Vagina (tissue), 2 donors: ENCODE measurements at regions not wholly inside any gene's neighbourhood (a gene's known extent, or its start where the extent isn't known, plus 50 kb on each side); places are given as distances from the start of the nearest gene placed in this dataset.
"Not testable (repeated sequence)": the region's sequence is repeated elsewhere in the genome, so short reads cannot be mapped to it uniquely, and the experiment has no call there.

Experiments
- DNase-seq, 2 donors: peaks; one replicate each; pipeline ENCODE4 v3.0.0-alpha.2; 2017; ENCODE audit errors: extremely low spot score in 2 of 2
- H3K27ac ChIP-seq: fragments of 200-600 bp; sonication (generic); one replicate; pipeline ENCODE4 v1.5.1; 2019
- H3K27me3 ChIP-seq: fragments of 200-600 bp; sonication (generic); one replicate; pipeline ENCODE4 v1.5.1; 2019
- H3K36me3 ChIP-seq, 2 donors: fragments of 200-600 bp; sonication (generic); one replicate each; pipeline ENCODE4 v1.5.1; 2017 to 2019
- H3K4me1 ChIP-seq: fragments of 200-600 bp; sonication (generic); one replicate; pipeline ENCODE4 v1.5.1; 2019
- H3K4me3 ChIP-seq, 2 donors: fragments of 200-600 bp; sonication (generic); 1 replicate in 1 of 2; 2 replicates in 1 of 2; pipeline ENCODE4 v1.5.1; 2016 to 2019
- H3K9me3 ChIP-seq: fragments of 200-600 bp; sonication (generic); one replicate; pipeline ENCODE4 v1.5.1; 2019
- POLR2A ChIP-seq, 2 donors: fragments of 450-650 bp; IDR thresholded peaks; one replicate each; pipeline ENCODE4 v1.6.1; 2017; ENCODE audit warnings: antibody characterized with exemption in 2 of 2, mild to moderate bottlenecking in 2 of 2, moderate library complexity in 2 of 2
- POLR2AphosphoS5 ChIP-seq, 2 donors: sonication (generic); formaldehyde crosslinking; IDR thresholded peaks; one replicate each; pipeline ENCODE4 v1.9.0; 2017; ENCODE audit warnings: antibody characterized with exemption in 2 of 2, mild to moderate bottlenecking in 2 of 2, low read depth in 1 of 2; ENCODE audit not compliant: insufficient read depth in 1 of 2
- intact Hi-C: fragments of 100-400 bp; cut with DNase I; formaldehyde crosslinking; loops from one replicate; pipeline ENCODE4 v1.15.1; 2023
- TF ChIP-seq, protein P1 (sequence below), 3 experiments: fragments of 450-650 bp in 2 of 3; fragments of 200-600 bp in 1 of 3; sonication (generic) in 1 of 3; IDR thresholded peaks; one replicate each; pipeline ENCODE4 v1.5.1; 2017 to 2019; ENCODE audit warnings: antibody characterized with exemption in 3 of 3, mild to moderate bottlenecking in 2 of 3, moderate library complexity in 2 of 3

DNA sequence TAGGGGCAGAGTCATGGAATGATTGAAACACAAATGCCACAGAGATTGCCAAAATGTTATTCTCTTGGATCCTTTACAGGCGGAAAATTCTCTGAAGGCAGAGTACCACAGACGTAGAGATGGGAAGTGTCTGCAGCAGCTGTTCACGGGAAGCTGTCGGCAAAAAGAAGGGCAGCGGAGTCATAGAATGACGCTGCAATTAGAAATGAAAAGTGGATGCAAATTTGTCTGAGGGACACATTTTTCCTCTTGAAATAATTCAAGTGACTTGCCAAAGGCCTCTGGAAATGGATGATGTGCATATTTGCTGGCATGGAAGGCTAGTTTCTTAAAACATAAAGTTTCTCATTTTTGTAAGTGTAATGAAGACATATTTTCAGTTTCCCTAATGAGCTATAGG, 77.5 kb upstream of the PLD5 start:
- no peaks in the 10 kb centered on the region for H3K27me3 ChIP-seq
- intact Hi-C loops = no loop called here
- DNase-seq = no peak
- H3K36me3 ChIP-seq = no peaks in the 10 kb centered on the region
- H3K27ac ChIP-seq = no peak overlapping the region
- H3K4me3 ChIP-seq = no peak overlapping the region
- no peaks in the 10 kb centered on the region for H3K9me3 ChIP-seq
- H3K4me1 ChIP-seq = no peaks in the 10 kb centered on the region
- TF ChIP-seq, protein P1, sequence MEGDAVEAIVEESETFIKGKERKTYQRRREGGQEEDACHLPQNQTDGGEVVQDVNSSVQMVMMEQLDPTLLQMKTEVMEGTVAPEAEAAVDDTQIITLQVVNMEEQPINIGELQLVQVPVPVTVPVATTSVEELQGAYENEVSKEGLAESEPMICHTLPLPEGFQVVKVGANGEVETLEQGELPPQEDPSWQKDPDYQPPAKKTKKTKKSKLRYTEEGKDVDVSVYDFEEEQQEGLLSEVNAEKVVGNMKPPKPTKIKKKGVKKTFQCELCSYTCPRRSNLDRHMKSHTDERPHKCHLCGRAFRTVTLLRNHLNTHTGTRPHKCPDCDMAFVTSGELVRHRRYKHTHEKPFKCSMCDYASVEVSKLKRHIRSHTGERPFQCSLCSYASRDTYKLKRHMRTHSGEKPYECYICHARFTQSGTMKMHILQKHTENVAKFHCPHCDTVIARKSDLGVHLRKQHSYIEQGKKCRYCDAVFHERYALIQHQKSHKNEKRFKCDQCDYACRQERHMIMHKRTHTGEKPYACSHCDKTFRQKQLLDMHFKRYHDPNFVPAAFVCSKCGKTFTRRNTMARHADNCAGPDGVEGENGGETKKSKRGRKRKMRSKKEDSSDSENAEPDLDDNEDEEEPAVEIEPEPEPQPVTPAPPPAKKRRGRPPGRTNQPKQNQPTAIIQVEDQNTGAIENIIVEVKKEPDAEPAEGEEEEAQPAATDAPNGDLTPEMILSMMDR (IDR thresholded peaks at IDR 0.05) = no peak
- TF ChIP-seq POLR2AphosphoS5 (IDR thresholded peaks at IDR 0.05; ENCODE audit: insufficient read depth in 1 of 2, low read depth in 1 of 2) = no peak
- no peak for TF ChIP-seq POLR2A (IDR thresholded peaks at IDR 0.05)

DNA sequence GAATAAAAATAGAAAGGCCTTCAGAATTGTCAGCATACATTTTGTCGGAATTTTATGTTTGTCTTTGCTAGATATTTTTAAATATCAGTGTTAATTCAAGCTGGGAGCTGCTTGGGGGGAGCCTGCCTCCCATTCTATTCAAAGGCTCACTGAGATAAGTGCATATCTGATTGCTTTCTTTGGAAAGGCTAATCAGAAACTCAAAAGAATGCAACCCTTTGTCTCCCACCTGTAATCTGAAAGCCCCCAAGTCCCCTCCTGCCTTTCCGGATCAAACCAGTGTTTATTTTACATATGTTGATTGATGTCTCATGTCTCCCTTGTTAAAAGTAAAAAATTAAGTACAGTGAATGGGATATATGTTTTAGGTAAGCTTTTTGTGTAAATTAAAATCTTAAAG, 69.3 kb upstream of the PLD5 start:
- H3K4me1 ChIP-seq, H3K27me3 ChIP-seq, intact Hi-C loops, H3K4me3 ChIP-seq, H3K27ac ChIP-seq, H3K9me3 ChIP-seq, H3K36me3 ChIP-seq, DNase-seq: not testable (repeated sequence)

DNA sequence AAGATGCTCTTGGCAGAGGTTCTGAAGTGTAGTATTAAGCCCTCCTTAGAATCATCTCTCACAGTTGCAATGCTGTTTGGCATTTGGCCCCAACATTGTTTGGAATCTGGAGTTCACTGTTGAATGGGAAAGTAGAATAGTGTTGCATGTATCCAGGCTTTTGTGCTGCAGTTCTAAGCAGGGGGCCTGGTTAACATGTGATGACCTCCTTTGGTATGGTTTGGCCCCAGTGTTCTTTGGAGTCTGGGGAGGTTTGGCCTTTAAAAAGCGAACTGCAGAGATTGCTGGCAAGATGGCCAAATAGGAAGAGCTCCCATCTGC, 61.8 kb upstream of the PLD5 start:
- no peak for DNase-seq
- no peak overlapping the region for H3K4me3 ChIP-seq
- H3K4me1 ChIP-seq = no peaks in the 10 kb centered on the region
- TF ChIP-seq, protein P1 (IDR thresholded peaks at IDR 0.05) = no peak
- no peak for TF ChIP-seq POLR2A (IDR thresholded peaks at IDR 0.05)
- no peak for TF ChIP-seq POLR2AphosphoS5 (IDR thresholded peaks at IDR 0.05; ENCODE audit: insufficient read depth in 1 of 2, low read depth in 1 of 2)
- H3K27ac ChIP-seq = no peak overlapping the region
- no peaks in the 10 kb centered on the region for H3K9me3 ChIP-seq
- H3K27me3 ChIP-seq = no peaks in the 10 kb centered on the region
- H3K36me3 ChIP-seq = no peaks in the 10 kb centered on the region
- intact Hi-C loops = no loop called here

DNA sequence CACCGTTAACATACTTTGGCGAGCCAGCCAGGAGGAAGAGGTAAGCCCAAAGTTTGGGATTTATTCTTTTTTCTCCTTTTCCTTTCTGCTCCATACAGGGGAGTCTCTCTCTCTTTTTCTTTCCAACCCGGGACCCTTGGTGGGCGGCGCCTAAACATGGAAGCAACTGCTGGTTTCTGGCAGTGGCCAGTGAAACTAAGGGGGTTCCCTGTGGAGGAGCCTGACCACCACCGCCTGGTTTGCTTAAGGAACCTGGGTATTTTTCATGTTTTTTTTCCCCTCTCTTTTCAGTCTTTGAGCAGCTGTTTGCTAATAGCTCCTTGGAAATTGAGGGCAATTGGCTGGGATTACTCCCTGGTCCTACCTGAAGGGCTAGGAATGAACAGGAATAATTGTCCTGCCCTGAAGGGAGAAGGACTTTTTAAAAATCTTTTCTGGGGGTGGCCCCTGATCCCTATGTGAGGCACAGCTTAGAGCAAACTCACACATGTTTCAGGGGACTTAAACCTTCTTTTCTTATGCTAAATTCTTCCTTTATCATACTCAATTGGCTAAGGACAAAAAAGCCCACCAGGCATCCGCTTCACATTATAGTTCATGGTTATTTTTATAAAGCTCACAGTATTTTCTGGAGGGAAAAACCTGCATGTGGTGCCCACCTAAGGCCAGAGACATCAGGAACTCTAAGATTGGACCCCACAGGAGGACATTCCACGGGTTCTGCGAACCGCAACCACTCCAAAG, 61.3 kb upstream of the PLD5 start:
- TF ChIP-seq POLR2A (IDR thresholded peaks at IDR 0.05) (no peak), POLR2AphosphoS5 (IDR thresholded peaks at IDR 0.05; ENCODE audit: insufficient read depth in 1 of 2, low read depth in 1 of 2) (no peak)
- TF ChIP-seq, protein P1 (IDR thresholded peaks at IDR 0.05) = no peak
- Histone ChIP-seq H3K9me3 (no peaks in the 10 kb centered on the region), H3K27ac (no peak overlapping the region), H3K4me3 (no peak overlapping the region), H3K27me3 (no peaks in the 10 kb centered on the region), H3K4me1 (no peaks in the 10 kb centered on the region), H3K36me3 (no peaks in the 10 kb centered on the region)
- intact Hi-C loops = no loop called here
- DNase-seq = no peak

DNA sequence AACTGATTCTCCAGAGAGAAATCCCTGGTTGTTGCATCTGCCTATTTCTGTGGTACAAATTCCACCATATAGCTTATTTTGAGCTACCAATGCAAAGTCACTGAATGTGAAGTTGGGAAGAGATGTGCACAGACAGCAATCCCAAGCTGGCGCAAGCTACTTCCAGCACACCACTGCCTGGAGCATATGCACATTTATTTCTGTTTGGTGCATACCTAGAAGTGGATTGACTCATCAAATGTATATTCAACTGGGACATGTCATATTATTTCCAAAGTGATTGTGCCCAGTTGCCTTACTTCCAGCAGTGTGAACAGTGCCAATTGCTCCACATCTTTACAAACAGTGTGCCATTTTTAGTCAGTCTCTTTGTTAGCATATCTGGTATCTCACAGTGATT, 58.2 kb upstream of the PLD5 start:
- intact Hi-C loops = loop anchor here (5.0 kb wide), 1 partner anchor 950 kb away; no protein-coding TSS in a partner anchor
- H3K4me3 ChIP-seq = no peak overlapping the region
- no peak for TF ChIP-seq POLR2AphosphoS5 (IDR thresholded peaks at IDR 0.05; ENCODE audit: insufficient read depth in 1 of 2, low read depth in 1 of 2)
- TF ChIP-seq, protein P1 (IDR thresholded peaks at IDR 0.05) = no peak
- no peak for TF ChIP-seq POLR2A (IDR thresholded peaks at IDR 0.05)
- no peak overlapping the region for H3K27ac ChIP-seq
- H3K4me1 ChIP-seq = no peaks in the 10 kb centered on the region
- H3K36me3 ChIP-seq = no peaks in the 10 kb centered on the region
- DNase-seq = no peak
- H3K27me3 ChIP-seq = no peaks in the 10 kb centered on the region
- no peaks in the 10 kb centered on the region for H3K9me3 ChIP-seq
